SK-N-MC (cell line): ENCODE measurements at regions not wholly inside any gene's neighbourhood (a gene's known extent, or its start where the extent isn't known, plus 50 kb on each side); places are given as distances from the start of the nearest gene placed in this dataset.
"Not testable (repeated sequence)": the region's sequence is repeated elsewhere in the genome, so short reads cannot be mapped to it uniquely, and the experiment has no call there.

Experiments
- DNase-seq: peaks from one replicate; pipeline ENCODE4 v3.0.0-alpha.2; 2011; ENCODE audit warnings: low read depth, low spot score
- H3K27ac ChIP-seq: fragments of 200-600 bp; sonication (generic); 2 replicates; pipeline ENCODE4 v1.5.1; 2016; ENCODE audit warnings: mixed run types
- H3K36me3 ChIP-seq: fragments of 200-600 bp; sonication (generic); 2 replicates; pipeline ENCODE4 v1.6.1; 2017; ENCODE audit warnings: antibody characterized with exemption, low read length, mixed read lengths; ENCODE audit not compliant: insufficient read depth
- H3K4me3 ChIP-seq: fragments of 200-600 bp; sonication (generic); 2 replicates; pipeline ENCODE4 v1.5.1; 2016
- H3K9ac ChIP-seq: fragments of 200-600 bp; sonication (generic); 2 replicates; pipeline ENCODE4 v1.8.0; 2017; ENCODE audit warnings: mixed run types, mixed read lengths; ENCODE audit not compliant: insufficient read length
- H3K9me3 ChIP-seq: fragments of 200-600 bp; sonication (generic); 2 replicates; pipeline ENCODE4 v1.6.1; 2017; ENCODE audit warnings: low read depth, mild to moderate bottlenecking, antibody characterized with exemption, low read length, moderate library complexity, mixed read lengths
- EZH2 ChIP-seq: fragments of 200-600 bp; sonication (generic); IDR thresholded peaks from one replicate; pipeline ENCODE4 v1.6.1; 2017; ENCODE audit warnings: antibody characterized with exemption
- FOXP2 ChIP-seq: optimal IDR thresholded peaks from 2 replicates; pipeline ENCODE3; 2011; ENCODE audit warnings: mild to moderate bottlenecking, moderate library complexity; ENCODE audit not compliant: insufficient read depth; ENCODE audit errors: extremely low read length, control extremely low read depth
- POLR2AphosphoS5 ChIP-seq: IDR thresholded peaks from 2 replicates; pipeline ENCODE4 v1.6.1; 2012; ENCODE audit warnings: mild to moderate bottlenecking, low read depth, low read length, borderline replicate concordance

- no peak overlapping the region for H3K4me3 ChIP-seq
- H3K36me3 ChIP-seq = peaks cover 38% of the 10 kb centered on the region
- no peak for DNase-seq
- no peak overlapping the region for H3K9ac ChIP-seq
- H3K27ac ChIP-seq = no peak overlapping the region
- TF ChIP-seq FOXP2 = no peak
- no peak for TF ChIP-seq EZH2
- TF ChIP-seq POLR2AphosphoS5 = no peak
- no peaks in the 10 kb centered on the region for H3K9me3 ChIP-seq
These were observed 311.0 kb upstream of the RGS6 start for GRCh38 chr14:71621276-71621675.

GRCh38 chr14:71621980-71622605, 310.1 kb upstream of the RGS6 start:
- Histone ChIP-seq H3K36me3 (peaks cover 38% of the 10 kb centered on the region), H3K9ac (no peak overlapping the region), H3K4me3 (no peak overlapping the region), H3K27ac (no peak overlapping the region), H3K9me3 (no peaks in the 10 kb centered on the region)
- no peak for TF ChIP-seq FOXP2
- TF ChIP-seq POLR2AphosphoS5 = no peak
- no peak for TF ChIP-seq EZH2
- no peak for DNase-seq

- H3K27ac ChIP-seq = no peak overlapping the region
- peaks cover 32% of the 10 kb centered on the region for H3K36me3 ChIP-seq
- no peaks in the 10 kb centered on the region for H3K9me3 ChIP-seq
- TF ChIP-seq POLR2AphosphoS5 (no peak), EZH2 (no peak), FOXP2 (no peak)
- no peak overlapping the region for H3K4me3 ChIP-seq
- no peak overlapping the region for H3K9ac ChIP-seq
- DNase-seq = no peak
These were observed 308.3 kb upstream of the RGS6 start for GRCh38 chr14:71623939-71624338.

- Histone ChIP-seq H3K4me3 (no peak overlapping the region), H3K9ac (no peak overlapping the region), H3K36me3 (peaks cover 27% of the 10 kb centered on the region), H3K27ac (peak overlapping the region; percentile 77), H3K9me3 (no peaks in the 10 kb centered on the region)
- TF ChIP-seq EZH2 (no peak), FOXP2 (no peak), POLR2AphosphoS5 (no peak)
- DNase-seq = no peak
These were observed 307.1 kb upstream of the RGS6 start for GRCh38 chr14:71625175-71625574.

- Histone ChIP-seq H3K4me3 (peak overlapping the region; percentile 24), H3K36me3 (peaks cover 33% of the 10 kb centered on the region), H3K27ac (peak overlapping the region; percentile 77), H3K9me3 (no peaks in the 10 kb centered on the region), H3K9ac (no peak overlapping the region)
- TF ChIP-seq EZH2 = no peak
- no peak for TF ChIP-seq POLR2AphosphoS5
- no peak for TF ChIP-seq FOXP2
- peak; percentile 47 for DNase-seq
These were observed 306.1 kb upstream of the RGS6 start for GRCh38 chr14:71625891-71626701.

GRCh38 chr14:71628433-71628832, 303.8 kb upstream of the RGS6 start:
- no peak for DNase-seq
- no peak overlapping the region for H3K9ac ChIP-seq
- H3K4me3 ChIP-seq = no peak overlapping the region
- H3K27ac ChIP-seq = peak overlapping the region; percentile 63
- peaks cover 52% of the 10 kb centered on the region for H3K36me3 ChIP-seq
- TF ChIP-seq FOXP2 (no peak), POLR2AphosphoS5 (no peak)
- H3K9me3 ChIP-seq = peaks cover 3% of the 10 kb centered on the region; the same call in 1 of the 2 replicates

- no peak for DNase-seq
- H3K36me3 ChIP-seq = peaks cover 53% of the 10 kb centered on the region
- H3K9me3 ChIP-seq = peaks cover 3% of the 10 kb centered on the region; the same call in 1 of the 2 replicates
- TF ChIP-seq POLR2AphosphoS5 (no peak), EZH2 (no peak)
- H3K9ac ChIP-seq = no peak overlapping the region
- no peak overlapping the region for H3K4me3 ChIP-seq
- H3K27ac ChIP-seq = peak overlapping the region; percentile 57
These were observed 303.0 kb upstream of the RGS6 start for GRCh38 chr14:71629250-71629649.

- DNase-seq = no peak
- Histone ChIP-seq H3K9me3 (peaks cover 3% of the 10 kb centered on the region; the same call in 1 of the 2 replicates), H3K4me3 (no peak overlapping the region), H3K27ac (peak overlapping the region; percentile 57), H3K36me3 (peaks cover 55% of the 10 kb centered on the region), H3K9ac (no peak overlapping the region)
- TF ChIP-seq POLR2AphosphoS5 (no peak), EZH2 (no peak), FOXP2 (no peak)
These were observed 302.3 kb upstream of the RGS6 start for GRCh38 chr14:71629765-71630492.

- H3K9me3 ChIP-seq, H3K4me3 ChIP-seq, H3K9ac ChIP-seq, DNase-seq, H3K27ac ChIP-seq: not testable (repeated sequence)
- H3K36me3 ChIP-seq = peaks cover 62% of the 10 kb centered on the region
These were observed 301.2 kb upstream of the RGS6 start for GRCh38 chr14:71631030-71631429.
